Activated B cell treated with CpG ODN at 0.5 μM for 24 hours (primary cell): ENCODE measurements at regions not wholly inside any gene's neighbourhood (a gene's known extent, or its start where the extent isn't known, plus 50 kb on each side); places are given as distances from the start of the nearest gene placed in this dataset.

ENCODE experiments used
- ATAC-seq: fragments of 200-7000 bp; cut with Tn5 transposase; one replicate; pipeline ENCODE4 v1.10.0; 2021; ENCODE audit warnings: low read depth, mild to moderate bottlenecking, moderate library complexity
- CTCF ChIA-PET: fragments of 350-600 bp; sonication (Branson Sonifier 250); formaldehyde crosslinking; loops from one replicate; lab custom pipeline; 2021; ENCODE audit warnings: antibody characterized with exemption; lab: Charles Lee
- POLR2A ChIA-PET: fragments of 350-600 bp; sonication (Branson Sonifier 250); formaldehyde crosslinking; loops from one replicate; lab custom pipeline; 2021; ENCODE audit warnings: antibody characterized with exemption; lab: Charles Lee
- DNase-seq: peaks from one replicate; pipeline ENCODE4 v3.0.0; 2022
- H3K27ac Mint-ChIP-seq: one replicate; pipeline ENCODE4 v1.8.0; 2020; ENCODE audit warnings: mixed read lengths
- H3K27me3 Mint-ChIP-seq: one replicate; pipeline ENCODE4 v1.8.0; 2021; ENCODE audit warnings: mixed read lengths
- H3K36me3 Mint-ChIP-seq: one replicate; pipeline ENCODE4 v1.8.0; 2021; ENCODE audit warnings: low read depth, mixed read lengths
- H3K4me1 Mint-ChIP-seq: one replicate; pipeline ENCODE4 v1.8.0; 2021; ENCODE audit warnings: mixed read lengths
- H3K4me3 Mint-ChIP-seq: one replicate; pipeline ENCODE4 v1.8.0; 2020; ENCODE audit warnings: mild to moderate bottlenecking, mixed read lengths
- H3K9me3 Mint-ChIP-seq: one replicate; pipeline ENCODE4 v1.8.0; 2020; ENCODE audit warnings: mixed read lengths
- intact Hi-C: fragments of 100-400 bp; cut with micrococcal nuclease; formaldehyde crosslinking; loops from one replicate; pipeline ENCODE4 v1.15.1; 2024
- TF ChIP-seq, protein P1 (sequence below): fragments of 200-600 bp; IDR thresholded peaks from one replicate; pipeline ENCODE4 v1.8.0; 2022; ENCODE audit warnings: antibody characterized with exemption, mild to moderate bottlenecking

DNA sequence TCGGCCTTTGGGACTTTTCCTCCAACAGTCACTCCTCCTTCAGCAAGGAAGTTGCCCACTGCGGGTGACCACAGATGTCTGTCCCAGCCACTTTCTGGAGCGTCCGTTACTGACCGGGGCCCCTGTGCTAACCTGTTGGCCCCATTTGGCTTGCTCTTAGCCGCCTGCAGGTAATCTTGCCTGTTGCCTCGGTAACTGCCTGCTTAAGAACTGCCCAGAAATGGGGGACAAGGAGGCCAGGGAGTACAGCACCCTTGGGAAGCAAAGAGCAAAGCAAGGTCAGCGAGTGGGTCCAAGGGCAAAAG, 338.8 kb upstream of the SFSWAP start:
- ATAC-seq (no peak), DNase-seq (no peak)
- intact Hi-C loops: no loop called here
- CTCF ChIA-PET: no interaction called here
- Mint-ChIP-seq H3K36me3 (no peaks in the 10 kb centered on the region), H3K9me3 (no peaks in the 10 kb centered on the region), H3K27ac (no peak overlapping the region), H3K4me3 (no peak overlapping the region), H3K4me1 (no peaks in the 10 kb centered on the region), H3K27me3 (no peaks in the 10 kb centered on the region)
- POLR2A ChIA-PET: no interaction called here
- TF ChIP-seq, protein P1, sequence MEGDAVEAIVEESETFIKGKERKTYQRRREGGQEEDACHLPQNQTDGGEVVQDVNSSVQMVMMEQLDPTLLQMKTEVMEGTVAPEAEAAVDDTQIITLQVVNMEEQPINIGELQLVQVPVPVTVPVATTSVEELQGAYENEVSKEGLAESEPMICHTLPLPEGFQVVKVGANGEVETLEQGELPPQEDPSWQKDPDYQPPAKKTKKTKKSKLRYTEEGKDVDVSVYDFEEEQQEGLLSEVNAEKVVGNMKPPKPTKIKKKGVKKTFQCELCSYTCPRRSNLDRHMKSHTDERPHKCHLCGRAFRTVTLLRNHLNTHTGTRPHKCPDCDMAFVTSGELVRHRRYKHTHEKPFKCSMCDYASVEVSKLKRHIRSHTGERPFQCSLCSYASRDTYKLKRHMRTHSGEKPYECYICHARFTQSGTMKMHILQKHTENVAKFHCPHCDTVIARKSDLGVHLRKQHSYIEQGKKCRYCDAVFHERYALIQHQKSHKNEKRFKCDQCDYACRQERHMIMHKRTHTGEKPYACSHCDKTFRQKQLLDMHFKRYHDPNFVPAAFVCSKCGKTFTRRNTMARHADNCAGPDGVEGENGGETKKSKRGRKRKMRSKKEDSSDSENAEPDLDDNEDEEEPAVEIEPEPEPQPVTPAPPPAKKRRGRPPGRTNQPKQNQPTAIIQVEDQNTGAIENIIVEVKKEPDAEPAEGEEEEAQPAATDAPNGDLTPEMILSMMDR: no peak

DNA sequence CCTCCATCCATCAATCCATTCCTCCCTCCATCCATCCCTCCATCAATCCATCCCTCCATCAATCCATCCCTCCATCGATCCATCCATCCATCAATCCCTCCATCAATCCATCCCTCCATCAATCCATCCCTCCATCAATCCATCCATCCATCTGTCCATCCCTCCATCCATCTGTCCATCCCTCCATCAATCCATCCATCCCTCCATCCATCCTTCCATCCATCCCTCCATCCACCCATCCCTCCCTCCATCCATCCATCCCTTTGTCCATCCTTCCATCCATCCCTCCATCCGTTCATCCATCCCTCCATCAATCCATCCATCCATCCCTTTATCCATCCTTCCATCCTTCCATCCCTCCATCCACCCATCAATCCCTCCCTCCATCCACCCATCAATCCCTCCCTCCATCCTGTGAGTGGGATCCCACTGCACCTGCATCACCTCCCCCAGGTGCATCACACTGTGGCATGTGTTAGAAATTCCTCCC, 338.1 kb upstream of the SFSWAP start:
- DNase-seq (no peak), ATAC-seq (no peak)
- Mint-ChIP-seq H3K27ac (no peak overlapping the region), H3K4me3 (no peak overlapping the region), H3K27me3 (no peaks in the 10 kb centered on the region), H3K4me1 (no peaks in the 10 kb centered on the region), H3K9me3 (no peaks in the 10 kb centered on the region), H3K36me3 (no peaks in the 10 kb centered on the region)
- POLR2A ChIA-PET: no interaction called here
- intact Hi-C loops: no loop called here
- TF ChIP-seq, protein P1: no peak
- CTCF ChIA-PET: no interaction called here

DNA sequence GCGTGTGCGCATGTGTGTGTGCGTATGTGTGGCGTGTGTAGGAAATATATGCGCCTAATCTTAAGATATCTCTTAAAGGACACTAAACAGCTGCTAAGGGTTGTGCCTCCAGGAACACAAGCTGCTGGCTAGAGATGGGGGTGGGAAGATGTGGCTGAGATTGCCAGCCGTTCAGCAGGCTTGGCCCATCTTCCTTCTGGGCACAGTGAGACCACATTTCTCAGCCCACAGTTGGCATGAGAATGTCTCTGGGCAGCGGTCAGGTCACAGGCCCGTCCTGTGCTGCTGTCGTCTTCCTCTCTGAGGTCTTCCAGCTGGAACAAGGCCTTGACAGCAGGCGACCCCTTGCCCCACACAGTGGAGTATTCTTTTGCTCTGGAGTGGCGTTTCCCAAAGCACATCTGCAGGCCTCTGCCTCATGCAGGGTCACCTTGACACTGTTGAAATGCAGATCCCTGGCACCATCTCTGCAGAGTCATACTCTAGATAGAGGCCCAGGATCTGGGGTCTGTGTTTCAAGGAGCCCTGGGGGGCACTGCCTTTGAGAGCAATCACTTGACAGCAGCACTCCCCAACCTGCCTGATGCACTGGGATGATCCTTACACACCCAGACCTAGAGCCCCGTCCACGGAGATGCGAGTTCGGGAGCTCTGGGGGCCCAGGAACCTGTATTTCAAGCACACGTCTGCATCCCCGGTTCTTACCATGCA, 335.5 kb upstream of the SFSWAP start:
- ChIA-PET CTCF (no interaction called here), POLR2A (no interaction called here)
- TF ChIP-seq, protein P1: no peak
- no peak for ATAC-seq
- no peak overlapping the region for H3K27ac Mint-ChIP-seq
- no peak overlapping the region for H3K4me3 Mint-ChIP-seq
- no peaks in the 10 kb centered on the region for H3K4me1 Mint-ChIP-seq
- intact Hi-C loops: no loop called here
- no peak for DNase-seq
- no peaks in the 10 kb centered on the region for H3K36me3 Mint-ChIP-seq
- peaks cover 3% of the 10 kb centered on the region for H3K27me3 Mint-ChIP-seq
- H3K9me3 Mint-ChIP-seq: no peaks in the 10 kb centered on the region

DNA sequence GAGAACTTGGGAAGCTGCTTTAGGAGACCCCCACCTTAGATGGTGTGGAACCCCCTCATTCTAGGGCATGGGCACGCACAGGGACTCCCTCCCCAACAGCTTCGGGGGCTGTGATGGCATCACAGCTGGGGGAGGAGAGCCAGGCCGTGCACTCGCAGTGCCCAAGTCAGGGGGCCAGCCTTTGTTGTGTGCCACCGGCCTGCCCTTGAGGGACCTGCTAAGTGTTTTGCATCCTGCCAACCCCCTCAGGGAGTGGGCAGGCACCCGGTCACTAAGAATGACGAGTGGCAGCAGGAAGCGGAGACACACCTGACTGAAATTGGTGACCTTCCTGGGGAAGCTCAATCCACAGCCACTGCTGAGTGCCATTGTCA, 334.9 kb upstream of the SFSWAP start:
- H3K36me3 Mint-ChIP-seq: no peaks in the 10 kb centered on the region
- no peaks in the 10 kb centered on the region for H3K4me1 Mint-ChIP-seq
- peaks cover 3% of the 10 kb centered on the region for H3K27me3 Mint-ChIP-seq
- ChIA-PET POLR2A (no interaction called here), CTCF (no interaction called here)
- H3K9me3 Mint-ChIP-seq: no peaks in the 10 kb centered on the region
- no peak overlapping the region for H3K4me3 Mint-ChIP-seq
- H3K27ac Mint-ChIP-seq: no peak overlapping the region
- TF ChIP-seq, protein P1: no peak
- intact Hi-C loops: no loop called here
- no peak for ATAC-seq
- DNase-seq: no peak

DNA sequence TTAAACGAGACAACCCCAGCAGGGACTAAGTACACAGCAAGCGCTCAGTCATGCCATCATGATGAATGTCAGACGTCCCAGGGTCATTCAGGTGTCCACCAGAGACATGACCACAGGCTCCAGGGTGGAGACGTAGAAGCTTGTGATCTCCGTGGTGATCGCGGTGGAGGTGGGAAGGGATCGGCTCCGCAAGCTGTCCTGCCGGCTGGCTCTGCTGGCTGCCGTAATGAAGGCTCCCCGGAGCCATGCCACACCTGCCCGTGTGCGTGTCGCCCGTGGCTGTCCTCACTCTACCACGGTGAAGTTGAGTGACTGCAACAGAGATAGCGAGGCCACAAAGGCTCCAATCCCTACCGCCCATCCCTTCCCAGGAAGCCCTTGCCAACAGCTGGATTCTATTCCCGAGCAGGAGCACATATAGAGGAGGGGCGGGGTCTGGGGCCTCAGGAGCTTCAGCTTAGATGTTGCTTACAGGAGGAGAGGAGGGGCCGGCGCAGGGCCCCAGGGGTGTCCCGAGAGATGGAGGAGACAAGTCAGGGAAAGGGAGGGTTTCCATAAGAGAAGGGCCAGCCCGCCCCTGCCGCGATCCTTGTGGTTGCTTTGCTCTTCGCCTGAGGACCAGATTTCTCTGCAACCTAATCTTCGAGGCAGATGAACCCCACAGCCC, 332.6 kb upstream of the SFSWAP start:
- Mint-ChIP-seq H3K4me3 (no peak overlapping the region), H3K9me3 (no peaks in the 10 kb centered on the region), H3K36me3 (no peaks in the 10 kb centered on the region), H3K27me3 (peaks cover 7% of the 10 kb centered on the region), H3K4me1 (no peaks in the 10 kb centered on the region), H3K27ac (no peak overlapping the region)
- intact Hi-C loops: no loop called here
- DNase-seq (no peak), ATAC-seq (no peak)
- POLR2A ChIA-PET: no interaction called here
- CTCF ChIA-PET: no interaction called here
- TF ChIP-seq, protein P1: no peak
